Skin epidermis (tissue), 12 donors: ENCODE measurements at regions not wholly inside any gene's neighbourhood (a gene's known extent, or its start where the extent isn't known, plus 50 kb on each side); places are given as distances from the start of the nearest gene placed in this dataset.
"Not testable (repeated sequence)": the region's sequence is repeated elsewhere in the genome, so short reads cannot be mapped to it uniquely, and the experiment has no call there.

Experiments used
- H3K27ac ChIP-seq, 21 experiments: fragments of 200-600 bp; sonication (generic) in 11 of 21; one replicate each; pipeline ENCODE4 v1.5.0; 2020; ENCODE audit warnings: mild to moderate bottlenecking in 3 of 21, inconsistent platforms in 2 of 21, moderate library complexity in 2 of 21
- H3K4me3 ChIP-seq, 7 experiments: fragments of 200-600 bp; sonication (generic) in 2 of 7; one replicate each; pipeline ENCODE4 v1.5.0; 2020; ENCODE audit warnings: inconsistent platforms in 2 of 7, mild to moderate bottlenecking in 2 of 7, moderate library complexity in 1 of 7

DNA sequence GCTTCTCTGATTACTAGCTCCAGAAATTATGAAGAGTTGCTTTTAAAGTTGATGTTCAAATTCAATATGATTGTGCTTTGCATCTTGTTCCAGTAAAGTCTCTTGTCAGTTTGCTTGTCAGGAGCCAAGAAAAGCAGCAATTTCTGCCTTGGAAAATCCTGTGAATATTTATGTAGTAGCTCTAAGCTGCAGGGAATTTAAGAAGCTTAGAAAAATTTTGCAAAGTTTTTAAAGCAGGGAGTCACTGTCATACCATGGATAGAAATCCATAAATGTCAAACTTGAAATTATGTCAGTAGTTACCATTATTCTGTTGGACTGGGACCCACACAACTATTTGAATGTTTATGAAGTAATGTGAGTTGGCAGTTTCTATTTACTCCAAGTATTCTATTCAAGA is 169.3 kb downstream of the TMEM200C start:
- Histone ChIP-seq H3K27ac (no peak overlapping the region), H3K4me3 (no peak overlapping the region)

DNA sequence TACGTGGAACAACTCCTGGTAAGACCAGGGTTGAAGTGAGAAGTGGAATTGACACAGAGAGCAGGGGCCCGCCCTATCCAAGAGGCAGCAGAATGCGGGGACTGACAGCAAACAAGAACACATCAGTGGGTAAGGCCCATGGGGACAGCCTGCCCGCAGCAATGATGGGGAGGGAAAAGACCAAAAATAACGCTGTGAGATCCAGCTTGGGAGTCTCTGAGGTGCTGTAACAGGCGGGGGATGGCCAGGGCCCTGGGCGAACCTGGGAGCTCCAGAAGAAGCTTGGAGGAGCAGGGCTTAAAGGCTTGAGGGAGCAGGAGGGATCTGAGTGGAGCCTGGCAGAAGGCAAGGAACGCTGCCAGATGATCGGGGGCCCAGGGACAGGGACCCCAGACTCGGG is 173.4 kb downstream of the TMEM200C start:
- Histone ChIP-seq H3K27ac (no peak overlapping the region), H3K4me3 (no peak overlapping the region)

DNA sequence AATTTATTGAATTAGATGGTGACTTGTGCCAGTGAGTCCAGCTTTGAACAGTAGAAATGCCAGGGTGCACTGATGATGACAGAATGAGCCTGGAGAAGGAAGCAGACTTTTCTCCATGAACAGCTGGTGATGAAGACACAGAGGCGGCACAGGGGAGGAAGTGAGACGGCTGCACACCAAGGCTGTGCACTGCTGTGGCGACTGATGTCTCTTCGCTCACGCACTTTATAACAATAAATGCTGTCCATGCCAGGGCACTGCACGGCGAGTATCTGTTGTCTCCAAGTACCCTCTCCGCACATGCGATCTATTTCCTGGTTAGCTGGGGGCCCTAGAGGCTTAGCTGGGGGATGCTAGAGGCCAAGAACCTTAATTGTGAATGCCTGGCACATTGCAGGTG is 175.2 kb downstream of the TMEM200C start:
- no peak overlapping the region for H3K27ac ChIP-seq

DNA sequence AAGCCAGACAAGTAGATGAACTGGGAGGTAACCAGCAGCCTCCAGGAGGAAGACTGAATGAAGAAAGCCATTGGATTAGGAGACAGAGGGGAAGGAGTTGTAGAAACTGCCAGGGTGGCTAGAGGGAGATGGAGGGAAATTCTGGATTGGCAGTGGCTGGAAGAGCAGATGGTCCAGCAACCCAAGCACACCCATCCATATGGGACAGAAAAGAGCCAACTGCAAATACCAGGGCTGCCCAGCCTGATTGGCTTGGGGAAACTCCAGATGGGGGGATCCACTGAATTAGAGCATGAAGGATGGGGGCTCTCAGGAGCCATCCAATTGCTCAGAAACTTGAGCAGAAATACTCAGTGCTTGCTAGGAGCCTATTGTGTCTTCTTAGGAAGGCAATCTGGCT is 173.5 kb upstream of the EPB41L3 start:
- Histone ChIP-seq H3K27ac (no peak overlapping the region), H3K4me3 (no peak overlapping the region)

More for the DNA sequence above, 175.2 kb downstream of the TMEM200C start:
- no peak overlapping the region for H3K4me3 ChIP-seq

DNA sequence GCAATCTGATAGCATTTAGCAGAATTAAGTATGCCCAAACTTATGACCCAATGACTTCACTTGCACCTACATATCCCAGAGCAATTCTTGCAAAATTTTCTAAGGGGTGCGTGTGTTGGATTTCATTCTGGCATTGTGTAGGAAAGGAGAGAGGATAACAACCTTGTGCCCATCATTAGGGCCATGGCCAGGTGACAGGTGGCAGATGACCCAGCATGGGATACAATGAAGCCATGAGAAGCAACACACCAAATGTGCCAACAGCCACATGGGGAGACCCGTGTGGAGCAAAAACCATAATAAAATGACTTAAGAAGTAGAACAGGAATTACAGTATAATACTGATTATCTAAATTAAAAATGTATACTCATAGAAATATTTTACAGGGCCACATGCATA is 166.9 kb upstream of the EPB41L3 start:
- Histone ChIP-seq H3K4me3 (no peak overlapping the region), H3K27ac (no peak overlapping the region)

DNA sequence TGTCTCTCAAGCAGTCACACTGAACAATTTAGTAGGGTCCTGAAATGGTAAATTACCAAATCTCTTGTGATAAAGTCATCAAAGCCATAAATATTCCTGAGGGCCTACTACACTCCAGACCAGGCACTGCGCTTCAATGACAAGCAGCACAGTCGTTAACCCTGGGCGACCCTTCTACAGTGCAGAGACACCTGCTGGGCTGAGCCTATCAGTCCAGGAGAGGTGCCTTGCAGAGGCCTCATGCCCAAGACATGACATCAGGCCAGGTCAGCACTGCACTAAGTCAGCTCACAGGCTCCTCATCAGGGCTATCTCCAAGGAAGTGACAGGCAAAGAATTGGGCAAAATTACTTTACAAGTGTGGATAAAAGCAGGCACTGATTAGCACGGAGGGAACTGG is 166.4 kb upstream of the EPB41L3 start:
- no peak overlapping the region for H3K27ac ChIP-seq
- no peak overlapping the region for H3K4me3 ChIP-seq

DNA sequence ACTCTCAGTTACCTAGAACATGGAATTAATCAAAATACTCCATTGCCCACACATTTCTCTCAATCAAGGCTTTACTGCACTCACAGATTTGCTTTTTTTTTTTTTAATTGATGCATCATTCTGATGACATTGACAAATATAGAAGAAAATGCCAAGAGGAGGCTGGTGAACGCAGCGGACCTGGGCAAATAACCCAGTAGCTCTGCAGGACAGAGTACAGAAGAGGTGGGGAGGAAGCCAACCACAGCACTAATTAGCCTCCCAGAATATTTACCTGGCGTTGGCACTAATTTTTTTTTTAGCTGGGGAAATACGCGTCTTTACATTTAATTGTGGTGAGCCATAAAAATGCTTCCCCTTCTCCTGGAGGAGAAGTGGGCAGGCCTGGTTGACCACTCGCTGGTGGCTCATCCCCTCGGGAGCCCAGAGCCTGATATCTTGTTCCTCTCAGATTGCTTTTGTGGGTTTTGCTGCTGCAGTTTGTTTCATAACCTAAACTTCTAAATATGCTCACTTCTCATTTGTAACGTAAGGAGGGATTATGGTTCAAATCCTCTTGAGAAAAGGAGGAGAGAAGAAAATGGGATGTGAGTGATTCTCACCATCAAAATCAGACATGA is 165.8 kb upstream of the EPB41L3 start:
- Histone ChIP-seq H3K4me3 (no peak overlapping the region), H3K27ac (no peak overlapping the region)

DNA sequence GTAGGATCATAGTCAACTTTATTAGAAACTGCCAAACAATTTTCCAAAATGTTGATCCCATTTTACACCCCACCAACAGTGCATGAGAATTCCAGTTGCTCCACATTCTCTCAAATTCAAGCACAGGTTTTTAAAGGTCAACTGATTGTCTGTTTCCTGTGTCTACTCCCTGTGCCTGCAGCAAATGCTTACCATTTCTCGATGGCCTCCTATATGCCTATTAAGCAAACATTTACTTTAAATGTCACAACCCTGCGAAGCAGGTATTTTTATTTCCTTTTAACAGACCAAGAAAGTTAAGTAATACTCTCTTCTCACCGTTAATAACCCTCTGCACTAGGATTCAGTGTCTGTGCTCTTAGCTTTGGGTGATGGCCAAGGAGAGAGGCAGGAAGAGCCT is 163.8 kb upstream of the EPB41L3 start:
- Histone ChIP-seq H3K4me3 (no peak overlapping the region), H3K27ac (no peak overlapping the region)

DNA sequence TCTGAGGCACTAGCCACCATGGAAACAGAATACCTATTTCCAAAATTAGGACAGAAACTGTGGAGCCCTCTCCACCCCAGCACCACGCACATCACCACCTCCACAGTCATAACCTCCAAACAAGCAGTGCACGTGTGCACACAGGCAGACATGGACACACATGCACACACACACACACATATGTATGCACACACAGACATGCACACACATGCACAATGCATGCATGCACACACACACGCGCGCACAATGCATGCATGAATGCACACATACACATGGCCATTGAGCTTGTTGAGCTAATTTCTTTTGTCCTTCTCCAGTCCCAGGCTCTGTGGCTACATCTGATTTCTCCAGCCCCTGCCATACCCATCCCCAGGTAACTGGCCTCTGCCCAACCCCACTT is 161.6 kb upstream of the EPB41L3 start:
- Histone ChIP-seq H3K27ac (no peak overlapping the region), H3K4me3 (no peak overlapping the region)

DNA sequence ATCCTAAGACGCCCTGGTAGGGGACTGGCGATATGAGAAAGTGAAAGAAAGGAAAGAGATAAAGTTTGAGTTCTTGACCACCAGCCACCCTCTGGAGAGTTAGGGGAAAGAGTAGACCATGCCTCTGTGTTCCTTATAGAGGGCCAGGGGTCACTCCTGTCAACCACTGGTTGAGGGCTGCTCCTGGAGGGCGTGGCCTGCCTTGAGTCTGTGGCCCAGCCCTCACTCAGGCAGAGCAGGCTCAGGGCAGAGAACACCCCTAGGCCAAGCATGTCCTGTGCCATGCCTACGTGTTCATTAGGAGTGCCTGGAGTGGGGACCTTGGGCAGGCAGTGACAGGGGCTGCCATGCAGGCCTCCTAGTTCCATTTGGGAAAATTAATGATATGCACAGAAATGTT is 161.1 kb upstream of the EPB41L3 start:
- Histone ChIP-seq H3K4me3 (no peak overlapping the region), H3K27ac (no peak overlapping the region)

DNA sequence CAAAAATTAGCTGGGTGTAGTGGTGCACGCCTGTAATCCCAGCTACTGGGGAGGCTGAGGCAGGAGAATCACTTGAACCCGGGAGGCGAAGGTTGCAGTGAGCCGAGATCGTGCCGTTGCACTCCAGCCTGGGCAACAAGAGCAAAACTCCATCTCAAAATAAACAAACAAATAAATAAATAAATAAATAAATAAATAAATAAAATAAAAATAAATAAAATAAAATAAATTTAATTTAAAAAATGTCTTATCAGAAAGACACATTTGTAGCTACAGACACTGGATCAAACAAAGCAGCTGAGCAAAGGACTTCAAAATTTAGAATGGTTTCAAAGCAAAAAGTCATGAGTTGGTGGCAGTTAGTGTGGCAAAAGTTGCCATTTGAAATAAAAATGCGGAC is 158.2 kb upstream of the EPB41L3 start:
- H3K27ac ChIP-seq, H3K4me3 ChIP-seq: not testable (repeated sequence)

DNA sequence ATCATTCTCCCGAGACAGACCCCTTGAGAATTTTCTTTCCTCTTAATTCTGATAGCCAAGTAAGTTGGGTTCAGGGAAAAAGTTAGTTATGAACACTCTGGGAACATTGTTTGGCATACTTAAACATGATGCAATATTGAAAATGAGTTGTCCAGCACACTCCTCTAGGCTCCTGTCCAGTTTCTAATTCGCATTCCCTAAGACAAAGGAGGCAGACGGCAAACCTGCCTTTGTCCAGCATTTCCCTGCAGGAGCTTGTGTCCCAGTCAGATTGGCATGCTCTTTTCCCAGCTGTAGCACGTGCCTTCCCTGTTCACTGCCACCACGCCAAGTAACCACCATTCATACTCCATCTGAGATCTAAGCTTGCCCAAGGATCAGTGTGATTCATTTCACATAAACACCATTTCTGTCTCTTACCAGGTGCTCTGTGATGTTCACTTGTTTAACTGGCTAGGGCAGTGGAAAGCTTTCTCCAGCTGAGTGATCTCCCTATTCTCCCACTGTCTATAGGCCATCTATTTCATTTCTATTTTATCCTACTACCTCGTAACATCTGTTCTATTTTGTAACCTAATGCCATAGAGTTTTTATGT is 150.0 kb upstream of the EPB41L3 start:
- Histone ChIP-seq H3K4me3 (no peak overlapping the region), H3K27ac (no peak overlapping the region)

DNA sequence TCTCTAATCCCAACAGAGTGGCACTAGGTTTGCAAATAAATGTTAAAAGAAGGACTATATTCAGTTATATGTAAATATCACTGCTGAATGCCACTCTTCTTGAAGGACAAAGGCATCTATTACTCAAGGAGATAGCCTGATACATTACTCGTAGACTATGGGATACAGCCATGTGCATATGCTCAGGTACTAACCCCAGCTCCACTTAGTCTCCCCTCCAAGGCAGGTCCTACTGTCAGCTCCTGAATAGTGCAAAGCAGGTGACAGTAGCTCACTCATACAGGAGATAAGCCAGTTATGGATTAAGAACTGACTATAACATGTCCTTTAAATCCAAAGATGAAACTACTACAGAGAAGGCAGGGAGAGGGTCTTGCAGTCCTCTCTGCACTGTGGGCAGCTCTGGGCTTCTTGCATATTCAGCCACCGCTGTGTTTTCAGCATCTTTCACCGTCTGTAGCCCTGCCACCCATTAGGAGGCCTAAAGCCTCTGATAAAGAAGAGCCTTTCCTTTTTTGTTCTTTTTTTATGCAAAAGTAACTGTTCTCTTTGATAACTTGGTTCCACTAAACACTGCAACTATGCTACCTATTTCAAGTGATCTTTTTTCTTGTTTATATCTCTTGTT is 135.1 kb upstream of the EPB41L3 start:
- Histone ChIP-seq H3K27ac (no peak overlapping the region), H3K4me3 (no peak overlapping the region)

DNA sequence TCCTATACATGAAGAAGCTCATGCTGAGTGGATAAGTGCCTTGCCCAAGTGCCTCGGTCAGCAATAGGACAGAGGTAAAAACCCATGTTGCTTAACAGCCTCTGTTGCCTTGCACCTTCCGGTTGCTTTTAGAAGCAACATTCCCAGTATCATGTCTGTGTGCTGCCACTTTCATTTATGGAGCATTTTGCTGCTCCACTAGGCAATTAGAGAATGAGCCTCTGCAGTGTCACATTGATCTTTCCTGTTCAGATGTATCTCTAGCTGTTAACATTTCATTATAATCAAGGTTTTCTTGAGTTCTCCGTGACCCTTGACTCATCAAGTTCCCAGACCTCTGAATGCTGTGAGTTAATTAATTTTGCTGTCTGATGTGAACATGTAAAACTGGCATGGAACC is 134.5 kb upstream of the EPB41L3 start:
- Histone ChIP-seq H3K27ac (no peak overlapping the region), H3K4me3 (no peak overlapping the region)

DNA sequence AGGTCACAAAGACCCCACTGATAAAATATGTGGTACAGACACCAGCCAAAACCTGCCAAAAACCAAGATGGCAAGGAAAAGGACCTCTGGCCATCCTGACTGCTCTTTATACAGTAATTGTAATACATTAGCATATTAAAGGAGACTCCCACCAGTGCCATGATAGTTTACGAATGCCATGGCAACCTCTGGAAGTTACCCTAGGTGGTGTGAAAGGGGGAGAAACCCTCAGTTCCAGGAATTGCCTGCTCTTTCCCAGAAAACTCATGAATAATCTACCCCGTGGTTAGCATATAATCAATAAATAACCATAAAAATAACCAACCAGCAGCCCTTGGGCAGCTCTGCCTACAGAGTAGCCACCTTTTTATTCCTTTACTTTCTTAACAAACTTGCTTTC is 129.8 kb upstream of the EPB41L3 start:
- no peak overlapping the region for H3K4me3 ChIP-seq
- no peak overlapping the region for H3K27ac ChIP-seq

DNA sequence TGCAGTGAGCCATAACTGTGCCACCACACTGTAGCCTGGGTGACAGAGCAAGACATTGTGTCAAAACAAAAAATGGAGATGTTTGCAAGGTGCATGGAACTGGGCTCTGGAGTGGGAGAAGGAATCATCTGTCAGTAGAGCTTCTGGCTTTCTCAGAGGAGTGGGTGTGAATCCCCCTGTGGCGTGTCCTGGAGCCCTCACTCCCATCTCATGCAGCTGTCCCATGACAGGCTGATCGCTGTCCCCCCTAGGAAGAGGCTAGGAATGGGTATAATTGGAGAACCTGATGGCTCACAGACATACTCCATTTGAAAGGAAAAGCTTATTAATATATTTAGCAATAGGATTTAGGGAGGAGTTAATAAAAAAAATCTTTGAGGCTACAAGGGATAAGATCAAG is 125.8 kb upstream of the EPB41L3 start:
- H3K27ac ChIP-seq: no peak overlapping the region
- H3K4me3 ChIP-seq: no peak overlapping the region

DNA sequence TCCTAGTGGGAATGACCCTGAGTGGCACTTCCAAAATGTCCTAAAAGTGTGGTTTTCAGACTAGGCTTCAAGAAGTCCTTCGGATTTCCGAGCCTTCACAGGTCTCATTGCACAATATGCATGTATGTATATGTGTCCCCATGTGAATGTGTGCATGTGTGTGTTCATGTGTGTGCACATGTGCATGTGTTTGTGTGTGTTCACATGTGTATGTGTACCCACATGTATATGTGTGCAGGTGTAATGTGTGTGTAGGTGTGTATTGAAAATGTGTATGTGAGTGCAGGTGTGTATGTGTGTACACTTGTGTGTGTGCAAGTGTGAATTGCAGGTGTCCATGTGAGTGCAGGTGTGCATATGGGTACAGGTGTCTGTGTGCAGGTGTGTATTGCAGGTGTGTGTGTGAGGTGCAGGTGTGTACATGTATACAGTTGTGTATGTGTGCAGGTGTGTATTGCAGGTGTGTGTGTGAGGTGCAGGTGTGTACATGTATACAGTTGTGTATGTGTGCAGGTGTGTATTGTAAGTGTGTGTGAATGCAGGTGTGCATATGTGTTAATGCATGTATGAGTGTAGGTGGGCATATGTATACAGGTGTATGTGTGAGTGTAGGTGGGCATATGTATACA is 124.4 kb upstream of the EPB41L3 start:
- H3K4me3 ChIP-seq: no peak overlapping the region
- H3K27ac ChIP-seq: no peak overlapping the region

DNA sequence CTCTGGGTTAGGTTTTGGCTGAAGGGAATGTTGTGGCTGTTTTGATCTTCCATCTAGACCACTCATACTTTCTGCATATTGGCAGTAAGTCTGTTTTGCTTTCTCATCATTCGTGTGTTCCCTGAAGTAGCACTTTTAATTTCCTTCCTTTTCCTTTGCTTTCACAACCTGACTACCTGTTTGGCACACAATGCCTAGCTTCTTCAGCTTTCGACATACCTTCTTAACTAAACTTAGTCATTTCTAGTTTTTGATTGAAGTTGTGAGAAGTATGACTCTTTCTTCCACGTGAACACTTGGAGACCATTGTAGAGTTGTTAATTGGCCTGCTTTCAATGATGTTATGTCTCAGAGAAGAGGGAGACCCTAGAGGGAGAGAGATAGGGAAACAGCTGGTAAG is 123.6 kb upstream of the EPB41L3 start:
- H3K27ac ChIP-seq: no peak overlapping the region
- H3K4me3 ChIP-seq: no peak overlapping the region

DNA sequence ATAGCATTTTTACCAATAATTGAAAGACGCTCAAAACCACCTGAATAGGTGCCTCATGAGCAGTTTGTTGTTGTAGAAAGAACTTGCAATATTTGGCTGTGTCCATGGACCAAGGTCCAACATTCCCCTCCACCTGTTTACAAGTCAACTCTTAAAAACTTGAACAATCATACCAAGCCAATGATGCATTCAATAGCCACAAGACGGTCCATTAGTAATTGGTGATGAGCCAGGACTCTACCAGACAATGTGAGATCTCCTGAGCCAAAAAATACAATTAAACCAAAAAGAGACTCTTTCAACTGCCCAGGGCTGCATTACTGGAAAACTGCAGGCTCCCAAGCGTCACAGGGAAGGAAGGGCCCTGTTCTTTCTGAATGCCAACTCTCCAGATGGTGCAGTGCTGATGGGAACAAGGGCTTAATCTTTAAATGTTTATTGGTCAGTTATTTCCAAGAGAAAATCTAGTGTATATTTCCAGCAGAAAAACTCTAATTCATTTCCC is 118.8 kb upstream of the EPB41L3 start:
- Histone ChIP-seq H3K27ac (no peak overlapping the region), H3K4me3 (no peak overlapping the region)

DNA sequence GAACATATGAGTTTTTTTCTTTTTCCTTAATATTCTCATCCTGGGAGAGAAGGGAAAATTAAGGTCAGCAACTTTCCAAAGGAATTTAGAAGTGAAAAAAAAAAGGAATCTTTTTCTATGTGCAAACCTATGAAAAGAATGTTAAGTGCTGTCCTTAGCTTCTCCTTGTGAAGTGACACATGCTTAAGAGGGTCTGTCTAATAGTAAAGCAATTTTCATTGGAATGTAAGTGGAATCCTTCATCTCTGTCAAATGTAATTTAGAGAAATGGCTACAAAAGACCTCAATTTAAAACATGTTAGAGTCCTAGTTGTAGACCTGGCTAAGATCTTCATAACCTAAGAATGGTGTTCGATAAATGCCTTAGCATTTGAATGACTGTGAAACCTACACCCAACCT is 117.4 kb upstream of the EPB41L3 start:
- H3K27ac ChIP-seq: no peak overlapping the region
- H3K4me3 ChIP-seq: no peak overlapping the region

DNA sequence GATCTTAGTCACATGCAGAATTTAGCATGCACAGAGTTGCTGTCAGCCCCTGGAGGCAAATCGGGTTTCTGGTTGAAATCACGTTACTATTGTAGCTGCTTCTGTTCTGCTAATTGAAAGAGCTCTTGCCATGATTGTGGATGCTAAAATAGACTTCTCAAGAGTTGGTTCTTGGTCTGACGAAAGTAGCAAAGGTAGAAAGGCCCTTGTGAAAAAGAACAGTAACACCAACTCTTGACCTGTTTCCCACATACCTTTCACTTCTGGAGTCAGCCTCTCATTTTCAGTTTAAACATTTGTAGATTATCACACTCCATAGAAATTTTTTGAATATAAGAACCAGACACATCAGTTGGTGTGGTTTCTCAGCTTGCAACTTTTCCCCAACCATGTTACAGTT is 110.0 kb upstream of the EPB41L3 start:
- Histone ChIP-seq H3K4me3 (no peak overlapping the region), H3K27ac (no peak overlapping the region)
